HEK293 (cell line): ENCODE measurements at regions not wholly inside any gene's neighbourhood (a gene's known extent, or its start where the extent isn't known, plus 50 kb on each side); places are given as distances from the start of the nearest gene placed in this dataset.

Experiments used
- CTCF ChIA-PET: fragments of 350-600 bp; formaldehyde crosslinking; extraction: SDS; loops from one replicate; lab custom pipeline; 2021; ENCODE audit warnings: antibody characterized with exemption; lab: Yijun Ruan, JAX
- POLR2A ChIA-PET: fragments of 300-600 bp; formaldehyde crosslinking; extraction: SDS; loops from one replicate; lab custom pipeline; 2020; ENCODE audit warnings: antibody characterized with exemption, inconsistent platforms; lab: Yijun Ruan, JAX
- H3K27ac ChIP-seq: fragments of 200-500 bp; sonication (Bioruptor generic); 2 replicates; pipeline ENCODE4 v1.5.1; 2014; ENCODE audit warnings: low read depth, low read length, control low read depth, inconsistent platforms; ENCODE audit errors: extremely low read depth
- H3K36me3 ChIP-seq, 2 experiments: fragments of 200-500 bp in 1 of 2; sonication (Bioruptor generic) in 1 of 2; 1 replicate in 1 of 2; 2 replicates in 1 of 2; pipeline ENCODE4 v1.5.1; 2014 to 2017; ENCODE audit warnings: inconsistent platforms in 2 of 2, low read length in 2 of 2; ENCODE audit not compliant: control insufficient read depth in 2 of 2, insufficient read depth in 1 of 2
- H3K4me1 ChIP-seq: fragments of 200-500 bp; sonication (Bioruptor generic); 2 replicates; pipeline ENCODE4 v1.5.1; 2014; ENCODE audit warnings: mild to moderate bottlenecking, low read length, inconsistent platforms; ENCODE audit not compliant: control insufficient read depth, insufficient read depth
- H3K4me3 ChIP-seq: 2 replicates; pipeline ENCODE4 v1.5.1; 2011; ENCODE audit warnings: low read depth, mild to moderate bottlenecking, control low read depth, low read length, moderate library complexity
- H3K9me3 ChIP-seq: fragments of 200-500 bp; sonication (Bioruptor generic); 2 replicates; pipeline ENCODE4 v1.5.1; 2014; ENCODE audit warnings: low read depth, low read length, inconsistent platforms; ENCODE audit not compliant: control insufficient read depth, insufficient read depth
- GLIS1 ChIP-seq: fragments of 450-650 bp; formaldehyde crosslinking; IDR thresholded peaks from 2 replicates; pipeline ENCODE4 v1.5.1; 2016; ENCODE audit warnings: missing biosample characterization, missing genetic modification characterization
- KLF1 ChIP-seq: fragments of 450-650 bp; formaldehyde crosslinking; IDR thresholded peaks from 2 replicates; pipeline ENCODE4 v1.5.1; 2016; ENCODE audit warnings: missing biosample characterization, missing genetic modification characterization
- KLF7 ChIP-seq: fragments of 450-650 bp; formaldehyde crosslinking; IDR thresholded peaks from 2 replicates; pipeline ENCODE4 v1.5.1; 2016; ENCODE audit warnings: missing biosample characterization, missing genetic modification characterization, borderline replicate concordance
- KLF9 ChIP-seq: fragments of 450-650 bp; formaldehyde crosslinking; IDR thresholded peaks from 2 replicates; pipeline ENCODE4 v1.5.1; 2016; ENCODE audit warnings: missing biosample characterization, missing genetic modification characterization, low read depth
- RBAK ChIP-seq: fragments of 450-650 bp; formaldehyde crosslinking; IDR thresholded peaks from 2 replicates; pipeline ENCODE4 v1.5.1; 2016; ENCODE audit warnings: missing biosample characterization, missing genetic modification characterization
- SCRT2 ChIP-seq: fragments of 450-650 bp; formaldehyde crosslinking; IDR thresholded peaks from 2 replicates; pipeline ENCODE4 v1.5.1; 2016; ENCODE audit warnings: missing biosample characterization, missing genetic modification characterization
- YY1 ChIP-seq: fragments of 450-650 bp; formaldehyde crosslinking; IDR thresholded peaks from 2 replicates; pipeline ENCODE4 v1.5.1; 2018; ENCODE audit warnings: missing biosample characterization, missing genetic modification characterization
- ZEB2 ChIP-seq: fragments of 450-650 bp; formaldehyde crosslinking; IDR thresholded peaks from 2 replicates; pipeline ENCODE4 v1.5.1; 2016; ENCODE audit warnings: missing biosample characterization, missing genetic modification characterization
- ZNF132 ChIP-seq: fragments of 450-650 bp; formaldehyde crosslinking; IDR thresholded peaks from 2 replicates; pipeline ENCODE4 v1.5.1; 2017; ENCODE audit warnings: missing biosample characterization, missing genetic modification characterization, borderline replicate concordance
- ZNF169 ChIP-seq: fragments of 450-650 bp; formaldehyde crosslinking; IDR thresholded peaks from 2 replicates; pipeline ENCODE4 v1.5.1; 2016; ENCODE audit warnings: missing biosample characterization, missing genetic modification characterization
- ZNF2 ChIP-seq: fragments of 450-650 bp; formaldehyde crosslinking; IDR thresholded peaks from 2 replicates; pipeline ENCODE4 v1.5.1; 2016; ENCODE audit warnings: missing biosample characterization, missing genetic modification characterization
- ZNF214 ChIP-seq: fragments of 450-650 bp; formaldehyde crosslinking; IDR thresholded peaks from 2 replicates; pipeline ENCODE4 v1.5.1; 2017; ENCODE audit warnings: missing biosample characterization, mild to moderate bottlenecking, missing genetic modification characterization, borderline replicate concordance
- ZNF555 ChIP-seq: fragments of 450-650 bp; formaldehyde crosslinking; conservative IDR thresholded peaks from 2 replicates; pipeline ENCODE4 v1.5.1; 2017; ENCODE audit warnings: missing biosample characterization, mild to moderate bottlenecking, missing genetic modification characterization, inconsistent platforms
- ZNF571 ChIP-seq: fragments of 450-650 bp; formaldehyde crosslinking; IDR thresholded peaks from 2 replicates; pipeline ENCODE4 v1.5.0; 2017; ENCODE audit warnings: missing biosample characterization, missing genetic modification characterization
- ZNF658 ChIP-seq: fragments of 450-650 bp; formaldehyde crosslinking; IDR thresholded peaks from 2 replicates; pipeline ENCODE4; 2016; ENCODE audit warnings: missing biosample characterization, missing genetic modification characterization
- ZNF660 ChIP-seq: fragments of 450-650 bp; IDR thresholded peaks from 2 replicates; pipeline ENCODE4 v1.5.1; 2018; ENCODE audit warnings: missing biosample characterization, mild to moderate bottlenecking, missing genetic modification characterization
- TF ChIP-seq, protein P1 (sequence below): fragments of 450-650 bp; formaldehyde crosslinking; IDR thresholded peaks from 2 replicates; pipeline ENCODE4 v1.5.0; 2017; ENCODE audit warnings: missing biosample characterization, missing genetic modification characterization, borderline replicate concordance
- TF ChIP-seq, protein P2 (sequence below): fragments of 450-650 bp; formaldehyde crosslinking; IDR thresholded peaks from 2 replicates; pipeline ENCODE4 v1.5.1; 2016; ENCODE audit warnings: missing biosample characterization, missing genetic modification characterization, borderline replicate concordance
- TF ChIP-seq, protein P3 (sequence below): fragments of 450-650 bp; formaldehyde crosslinking; IDR thresholded peaks from 2 replicates; pipeline ENCODE4 v1.5.1; 2016; ENCODE audit warnings: missing biosample characterization, missing genetic modification characterization

DNA sequence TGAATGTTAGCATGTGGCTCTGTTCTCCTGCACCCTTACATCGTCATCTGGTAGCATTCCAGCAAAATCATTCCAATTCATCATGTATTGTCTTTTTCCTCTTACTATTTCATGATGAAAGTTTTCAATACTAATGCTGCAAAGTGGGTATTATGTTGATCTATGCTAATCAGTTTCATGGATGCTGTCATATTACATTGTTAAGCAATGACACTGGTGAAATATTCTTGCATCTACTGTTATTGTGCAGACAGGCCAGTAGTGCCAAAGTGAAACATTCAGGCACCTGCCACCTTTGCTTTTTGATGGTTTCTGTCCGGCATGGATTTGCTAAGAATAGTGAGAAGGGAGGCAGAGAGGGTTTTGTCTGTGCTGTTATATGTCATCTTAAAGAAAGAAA is 76.1 kb upstream of the SMIM21 start:
- H3K4me1 ChIP-seq: no peaks in the 10 kb centered on the region
- TF ChIP-seq ZNF660 (tag by site-specific recombination) (no peak), SCRT2 (tag by site-specific recombination) (no peak), RBAK (tag by site-specific recombination) (no peak), ZNF2 (tag by site-specific recombination) (no peak), ZNF555 (tag by site-specific recombination) (no peak), KLF7 (tag by site-specific recombination) (no peak), ZEB2 (tag by site-specific recombination) (no peak), YY1 (tag by site-specific recombination) (no peak), ZNF214 (no peak)
- TF ChIP-seq, protein P1, sequence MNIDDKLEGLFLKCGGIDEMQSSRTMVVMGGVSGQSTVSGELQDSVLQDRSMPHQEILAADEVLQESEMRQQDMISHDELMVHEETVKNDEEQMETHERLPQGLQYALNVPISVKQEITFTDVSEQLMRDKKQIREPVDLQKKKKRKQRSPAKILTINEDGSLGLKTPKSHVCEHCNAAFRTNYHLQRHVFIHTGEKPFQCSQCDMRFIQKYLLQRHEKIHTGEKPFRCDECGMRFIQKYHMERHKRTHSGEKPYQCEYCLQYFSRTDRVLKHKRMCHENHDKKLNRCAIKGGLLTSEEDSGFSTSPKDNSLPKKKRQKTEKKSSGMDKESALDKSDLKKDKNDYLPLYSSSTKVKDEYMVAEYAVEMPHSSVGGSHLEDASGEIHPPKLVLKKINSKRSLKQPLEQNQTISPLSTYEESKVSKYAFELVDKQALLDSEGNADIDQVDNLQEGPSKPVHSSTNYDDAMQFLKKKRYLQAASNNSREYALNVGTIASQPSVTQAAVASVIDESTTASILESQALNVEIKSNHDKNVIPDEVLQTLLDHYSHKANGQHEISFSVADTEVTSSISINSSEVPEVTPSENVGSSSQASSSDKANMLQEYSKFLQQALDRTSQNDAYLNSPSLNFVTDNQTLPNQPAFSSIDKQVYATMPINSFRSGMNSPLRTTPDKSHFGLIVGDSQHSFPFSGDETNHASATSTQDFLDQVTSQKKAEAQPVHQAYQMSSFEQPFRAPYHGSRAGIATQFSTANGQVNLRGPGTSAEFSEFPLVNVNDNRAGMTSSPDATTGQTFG: no peak
- TF ChIP-seq, all 188 proteins: peak for 0
- no peaks in the 10 kb centered on the region for H3K36me3 ChIP-seq
- no peak overlapping the region for H3K27ac ChIP-seq
- no peaks in the 10 kb centered on the region for H3K9me3 ChIP-seq
- CTCF ChIA-PET: no interaction called here
- no peak overlapping the region for H3K4me3 ChIP-seq
- POLR2A ChIA-PET: no interaction called here

DNA sequence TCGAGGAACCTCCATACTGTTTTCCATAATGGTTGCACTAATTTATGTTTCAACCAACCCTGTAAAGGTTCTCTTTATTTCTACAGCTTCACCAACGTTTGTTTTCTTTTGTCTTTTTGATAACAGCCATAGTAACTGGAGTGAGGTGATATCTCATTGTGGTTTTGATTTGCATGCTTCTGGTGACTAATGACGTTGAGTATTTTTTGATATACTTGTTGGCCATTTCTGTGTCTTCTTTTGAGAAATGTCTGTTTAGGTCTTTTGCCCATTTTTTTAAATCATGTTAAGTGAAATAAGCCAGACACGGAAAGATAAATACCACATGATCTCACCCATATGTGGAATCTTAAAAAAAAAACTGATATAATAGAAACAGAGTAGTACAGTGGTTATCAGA is 74.8 kb upstream of the SMIM21 start:
- Histone ChIP-seq H3K27ac (no peak overlapping the region), H3K4me1 (no peaks in the 10 kb centered on the region), H3K36me3 (no peaks in the 10 kb centered on the region), H3K9me3 (no peaks in the 10 kb centered on the region), H3K4me3 (no peak overlapping the region)
- ChIA-PET CTCF (no interaction called here), POLR2A (no interaction called here)
- TF ChIP-seq ZNF132 (tag by site-specific recombination) (no peak), ZNF660 (tag by site-specific recombination) (no peak), KLF1 (tag by site-specific recombination) (no peak), GLIS1 (tag by site-specific recombination) (no peak), ZNF169 (tag by site-specific recombination) (no peak), KLF9 (tag by site-specific recombination) (no peak)

DNA sequence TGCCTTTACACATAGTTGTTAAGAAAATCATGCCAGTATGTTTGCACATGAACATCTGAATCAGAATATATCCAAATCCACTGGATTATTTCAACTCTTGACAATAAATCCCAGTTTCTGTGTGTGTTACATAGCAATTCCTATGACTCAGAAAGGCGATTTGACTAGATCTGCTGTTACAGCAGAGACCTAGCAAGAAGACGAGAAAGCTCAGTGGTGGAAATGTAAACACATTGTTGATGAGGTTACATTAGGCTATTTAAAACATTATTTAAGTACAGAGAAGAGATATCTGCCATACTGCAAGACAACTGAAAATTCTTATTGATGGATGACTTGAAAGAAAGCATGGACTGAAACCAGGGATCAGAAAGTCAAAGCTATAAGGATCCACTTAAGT is 73.0 kb upstream of the SMIM21 start:
- no peaks in the 10 kb centered on the region for H3K9me3 ChIP-seq
- ChIA-PET POLR2A (no interaction called here), CTCF (interaction anchor here (0.7 to 1.4 kb wide), 3 partner anchors 22 to 848 kb away, joined by 3 to 4 read pairs (median 3); no protein-coding TSS in a partner anchor)
- no peak overlapping the region for H3K27ac ChIP-seq
- TF ChIP-seq ZNF658 (tag by site-specific recombination) (no peak), ZNF571 (no peak)
- TF ChIP-seq, protein P2, sequence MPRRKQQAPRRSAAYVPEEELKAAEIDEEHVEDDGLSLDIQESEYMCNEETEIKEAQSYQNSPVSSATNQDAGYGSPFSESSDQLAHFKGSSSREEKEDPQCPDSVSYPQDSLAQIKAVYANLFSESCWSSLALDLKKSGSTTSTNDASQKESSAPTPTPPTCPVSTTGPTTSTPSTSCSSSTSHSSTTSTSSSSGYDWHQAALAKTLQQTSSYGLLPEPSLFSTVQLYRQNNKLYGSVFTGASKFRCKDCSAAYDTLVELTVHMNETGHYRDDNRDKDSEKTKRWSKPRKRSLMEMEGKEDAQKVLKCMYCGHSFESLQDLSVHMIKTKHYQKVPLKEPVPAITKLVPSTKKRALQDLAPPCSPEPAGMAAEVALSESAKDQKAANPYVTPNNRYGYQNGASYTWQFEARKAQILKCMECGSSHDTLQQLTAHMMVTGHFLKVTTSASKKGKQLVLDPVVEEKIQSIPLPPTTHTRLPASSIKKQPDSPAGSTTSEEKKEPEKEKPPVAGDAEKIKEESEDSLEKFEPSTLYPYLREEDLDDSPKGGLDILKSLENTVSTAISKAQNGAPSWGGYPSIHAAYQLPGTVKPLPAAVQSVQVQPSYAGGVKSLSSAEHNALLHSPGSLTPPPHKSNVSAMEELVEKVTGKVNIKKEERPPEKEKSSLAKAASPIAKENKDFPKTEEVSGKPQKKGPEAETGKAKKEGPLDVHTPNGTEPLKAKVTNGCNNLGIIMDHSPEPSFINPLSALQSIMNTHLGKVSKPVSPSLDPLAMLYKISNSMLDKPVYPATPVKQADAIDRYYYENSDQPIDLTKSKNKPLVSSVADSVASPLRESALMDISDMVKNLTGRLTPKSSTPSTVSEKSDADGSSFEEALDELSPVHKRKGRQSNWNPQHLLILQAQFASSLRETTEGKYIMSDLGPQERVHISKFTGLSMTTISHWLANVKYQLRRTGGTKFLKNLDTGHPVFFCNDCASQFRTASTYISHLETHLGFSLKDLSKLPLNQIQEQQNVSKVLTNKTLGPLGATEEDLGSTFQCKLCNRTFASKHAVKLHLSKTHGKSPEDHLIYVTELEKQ (tag by site-specific recombination): no peak
- TF ChIP-seq, protein P3, sequence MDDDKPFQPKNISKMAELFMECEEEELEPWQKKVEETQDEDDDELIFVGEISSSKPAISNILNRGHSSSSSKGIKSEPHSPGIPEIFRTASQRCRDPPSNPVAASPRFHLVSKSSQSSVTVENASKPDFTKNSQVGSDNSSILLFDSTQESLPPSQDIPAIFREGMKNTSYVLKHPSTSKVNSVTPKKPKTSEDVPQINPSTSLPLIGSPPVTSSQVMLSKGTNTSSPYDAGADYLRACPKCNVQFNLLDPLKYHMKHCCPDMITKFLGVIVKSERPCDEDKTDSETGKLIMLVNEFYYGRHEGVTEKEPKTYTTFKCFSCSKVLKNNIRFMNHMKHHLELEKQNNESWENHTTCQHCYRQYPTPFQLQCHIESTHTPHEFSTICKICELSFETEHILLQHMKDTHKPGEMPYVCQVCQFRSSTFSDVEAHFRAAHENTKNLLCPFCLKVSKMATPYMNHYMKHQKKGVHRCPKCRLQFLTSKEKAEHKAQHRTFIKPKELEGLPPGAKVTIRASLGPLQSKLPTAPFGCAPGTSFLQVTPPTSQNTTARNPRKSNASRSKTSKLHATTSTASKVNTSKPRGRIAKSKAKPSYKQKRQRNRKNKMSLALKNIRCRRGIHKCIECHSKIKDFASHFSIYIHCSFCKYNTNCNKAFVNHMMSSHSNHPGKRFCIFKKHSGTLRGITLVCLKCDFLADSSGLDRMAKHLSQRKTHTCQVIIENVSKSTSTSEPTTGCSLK: no peak
- no peaks in the 10 kb centered on the region for H3K36me3 ChIP-seq
- H3K4me1 ChIP-seq: no peaks in the 10 kb centered on the region
- H3K4me3 ChIP-seq: no peak overlapping the region
